A549 (cell line): ENCODE measurements at regions not wholly inside any gene's neighbourhood (a gene's known extent, or its start where the extent isn't known, plus 50 kb on each side); places are given as distances from the start of the nearest gene placed in this dataset.

ENCODE experiments used
- ATAC-seq, 2 experiments: fragments of 200-7000 bp in 1 of 2; fragments of >200 bp in 1 of 2; cut with Nextera tagmentation in 1 of 2; cut with Tn5 transposase in 1 of 2; 3 replicates each; pipeline versions ENCODE4 v1.8.0 to v1.9.1; 2018 to 2020; ENCODE audit warnings: mild to moderate bottlenecking in 1 of 2, moderate library complexity in 1 of 2
- CTCF ChIA-PET: fragments of 300-600 bp; sonication (Branson Sonifier 250); formaldehyde crosslinking; extraction: SDS; loops from one replicate; lab custom pipeline; 2021; ENCODE audit warnings: antibody characterized with exemption, inconsistent platforms; lab: Yijun Ruan, JAX
- POLR2A ChIA-PET: fragments of 350-600 bp; formaldehyde crosslinking; extraction: SDS; loops from one replicate; lab custom pipeline; 2021; ENCODE audit warnings: antibody characterized with exemption, inconsistent platforms; lab: Yijun Ruan, JAX
- DNase-seq, 2 experiments: peaks; one replicate each; pipeline versions ENCODE4 v3.0.0 to v3.0.0-alpha.2; 2011 to 2016; ENCODE audit warnings: low read depth in 1 of 2, low spot score in 1 of 2
- FAIRE-seq: peaks from 2 replicates; lab custom pipeline; 2011; peaks lifted over from hg19 to GRCh38; lab: Jason Lieb, UNC
- H3K27ac ChIP-seq, 2 experiments: fragments of >200 bp; sonication (Bioruptor Twin); formaldehyde crosslinking; 3 replicates each; pipeline ENCODE4 v1.5.1; 2016 to 2017
- H3K4me1 ChIP-seq: fragments of >200 bp; sonication (Bioruptor Twin); formaldehyde crosslinking; 3 replicates; pipeline ENCODE4 v1.6.1; 2016
- H3K4me2 ChIP-seq: fragments of >200 bp; sonication (Bioruptor Twin); formaldehyde crosslinking; 3 replicates; pipeline ENCODE4 v1.6.1; 2016
- H3K4me3 ChIP-seq: fragments of >200 bp; sonication (Bioruptor Twin); formaldehyde crosslinking; 3 replicates; pipeline ENCODE4 v1.5.1; 2016
- H3K9me3 ChIP-seq: fragments of >200 bp; sonication (Bioruptor Twin); formaldehyde crosslinking; 3 replicates; pipeline ENCODE4 v1.6.1; 2016
- CEBPB ChIP-seq, 2 experiments: fragments of >200 bp in 1 of 2; sonication (Bioruptor Twin) in 1 of 2; formaldehyde crosslinking in 1 of 2; IDR thresholded peaks; 2 replicates each; pipeline ENCODE4 v1.6.1; 2012 to 2016
- CHD4 ChIP-seq: fragments of 200-600 bp; sonication (generic); IDR thresholded peaks from 2 replicates; pipeline ENCODE4 v1.6.1; 2016; ENCODE audit warnings: antibody characterized with exemption, mild to moderate bottlenecking, borderline replicate concordance
- GATA3 ChIP-seq: IDR thresholded peaks from 2 replicates; pipeline ENCODE4 v1.6.1; 2012; ENCODE audit warnings: borderline replicate concordance
- HES2 ChIP-seq: fragments of >200 bp; sonication (Bioruptor Twin); formaldehyde crosslinking; IDR thresholded peaks from 2 replicates; pipeline ENCODE4 v1.6.1; 2016
- HEYL ChIP-seq: fragments of 250-450 bp; sonication (Bioruptor Pico); IDR thresholded peaks from 2 replicates; pipeline ENCODE4 v1.8.0; 2021; ENCODE audit warnings: mild to moderate bottlenecking, moderate library complexity
- HOXB13 ChIP-seq: fragments of 250-450 bp; sonication (Bioruptor Pico); IDR thresholded peaks from 2 replicates; pipeline ENCODE4 v1.5.0; 2020; ENCODE audit warnings: low read depth, mild to moderate bottlenecking, moderate library complexity
- JUNB ChIP-seq: fragments of >200 bp; sonication (Bioruptor Twin); formaldehyde crosslinking; IDR thresholded peaks from 2 replicates; pipeline ENCODE4 v1.6.1; 2016
- MAFK ChIP-seq: fragments of 450-650 bp; IDR thresholded peaks from 2 replicates; pipeline ENCODE4 v1.6.1; 2014; ENCODE audit not compliant: partially characterized antibody
- MYC ChIP-seq: IDR thresholded peaks from 2 replicates; pipeline ENCODE4 v1.6.1; 2012; ENCODE audit warnings: mild to moderate bottlenecking, inconsistent platforms, low read length, improper control_type of control experiment, borderline replicate concordance
- NPAS2 ChIP-seq: fragments of 250-450 bp; sonication (Bioruptor Pico); IDR thresholded peaks from 2 replicates; pipeline ENCODE4 v1.8.0; 2022; ENCODE audit warnings: mild to moderate bottlenecking, moderate library complexity, borderline replicate concordance
- NR3C1 ChIP-seq: fragments of >200 bp; sonication (Bioruptor Twin); formaldehyde crosslinking; IDR thresholded peaks from 3 replicates; pipeline ENCODE4 v1.6.1; 2017
- PBX3 ChIP-seq: IDR thresholded peaks from 2 replicates; pipeline ENCODE4 v1.6.1; 2012
- PHF8 ChIP-seq: fragments of 200-600 bp; sonication (generic); IDR thresholded peaks from 2 replicates; pipeline ENCODE4 v1.6.1; 2016; ENCODE audit warnings: low read depth, mild to moderate bottlenecking, antibody characterized with exemption, moderate library complexity, borderline replicate concordance
- POLR2A ChIP-seq: IDR thresholded peaks from 2 replicates; pipeline ENCODE4 v1.6.1; 2012; ENCODE audit warnings: mild to moderate bottlenecking, low read length
- RAD21 ChIP-seq, 2 experiments: fragments of >200 bp in 1 of 2; sonication (Bioruptor Twin) in 1 of 2; formaldehyde crosslinking in 1 of 2; IDR thresholded peaks in 1 of 2; conservative IDR thresholded peaks in 1 of 2; 2 replicates in 1 of 2; 3 replicates in 1 of 2; pipeline ENCODE4 v1.6.1; 2012 to 2018; ENCODE audit warnings: inconsistent platforms in 1 of 2
- RCOR1 ChIP-seq: fragments of 150-350 bp; IDR thresholded peaks from 2 replicates; pipeline ENCODE4 v1.6.1; 2014; ENCODE audit warnings: antibody characterized with exemption, low read length, low read depth
- SMC3 ChIP-seq: fragments of >200 bp; sonication (Bioruptor Twin); formaldehyde crosslinking; IDR thresholded peaks from 3 replicates; pipeline ENCODE4 v1.6.1; 2018; ENCODE audit warnings: inconsistent platforms
- TFCP2L1 ChIP-seq: fragments of 250-450 bp; sonication (Bioruptor Pico); IDR thresholded peaks from 2 replicates; pipeline ENCODE4 v1.5.0; 2021; ENCODE audit warnings: mild to moderate bottlenecking
- USF2 ChIP-seq: fragments of 450-650 bp; IDR thresholded peaks from 2 replicates; pipeline ENCODE4 v1.6.1; 2014; ENCODE audit warnings: antibody characterized with exemption
- ZC3H11A ChIP-seq: fragments of 450-650 bp; IDR thresholded peaks from 2 replicates; pipeline ENCODE4 v1.6.1; 2014; ENCODE audit warnings: antibody characterized with exemption, mild to moderate bottlenecking
- ZSCAN20 ChIP-seq: fragments of 250-450 bp; sonication (Bioruptor Pico); IDR thresholded peaks from 2 replicates; pipeline ENCODE4 v1.8.0; 2022; ENCODE audit warnings: mild to moderate bottlenecking, moderate library complexity
- WGBS: methylation state at CpG from one replicate; pipeline ENCODE4 v1.1.6; 2017; ENCODE audit errors: missing lambda C conversion rate; 5-methylcytosine and 5-hydroxymethylcytosine counted together
- TF ChIP-seq, protein P1 (sequence below): IDR thresholded peaks from 2 replicates; pipeline ENCODE4 v1.6.1; 2012; ENCODE audit warnings: low read depth, borderline replicate concordance

- no peak overlapping the region for H3K4me2 ChIP-seq
- no peak for FAIRE-seq
- H3K27ac ChIP-seq, result no peak overlapping the region
- ChIA-PET CTCF (no interaction called here), POLR2A (no interaction called here)
- 19% methylated on average over 7 of the region's 7 CpGs for WGBS
- no peak for TF ChIP-seq TFCP2L1 (CRISPR knock-in tag)
- no peak for TF ChIP-seq PBX3
- no peak for TF ChIP-seq CEBPB (IDR thresholded peaks at IDR 0.05)
- no peak for TF ChIP-seq HEYL (CRISPR knock-in tag)
- TF ChIP-seq SMC3, result no peak
- no peaks in the 10 kb centered on the region for H3K9me3 ChIP-seq
- no peaks in the 10 kb centered on the region for H3K4me1 ChIP-seq
- no peak for DNase-seq
- ATAC-seq, result no peak
- no peak overlapping the region for H3K4me3 ChIP-seq
These were observed 481.5 kb upstream of the RGMA start for GRCh38 chr15:93570527-93570926.

DNA sequence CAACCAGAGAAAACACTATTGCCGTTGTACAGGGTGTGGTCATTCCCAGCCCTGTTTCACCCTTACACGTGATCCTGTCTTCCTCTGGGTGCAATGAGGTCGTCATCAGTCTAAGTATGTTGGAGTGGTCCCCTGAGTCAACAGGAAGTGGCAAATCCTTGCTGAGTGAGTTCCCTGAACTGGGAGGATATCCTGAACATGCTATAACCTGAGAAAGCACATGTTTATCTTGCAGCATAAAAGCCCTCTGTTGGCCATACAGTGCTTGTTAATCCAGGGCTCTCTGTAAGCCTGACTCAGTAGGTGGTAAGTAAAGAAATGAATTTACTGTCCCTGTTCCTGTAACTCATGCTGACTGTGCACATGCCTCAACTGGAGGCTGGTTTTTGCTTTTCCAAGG is 477.8 kb upstream of the RGMA start:
- ChIA-PET CTCF (no interaction called here), POLR2A (no interaction called here)
- DNase-seq, result no peak
- Histone ChIP-seq H3K4me3 (no peak overlapping the region), H3K4me1 (no peaks in the 10 kb centered on the region), H3K9me3 (no peaks in the 10 kb centered on the region), H3K27ac (no peak overlapping the region), H3K4me2 (no peak overlapping the region)
- no peak for ATAC-seq
- 0% methylated on average over 3 of the region's 3 CpGs for WGBS
- FAIRE-seq, result no peak
- TF ChIP-seq CHD4 (no peak), MYC (no peak), RAD21 (conservative IDR thresholded peaks at IDR 0.05 in 1 of 2, IDR thresholded peaks at IDR 0.05 in 1 of 2) (no peak), HES2 (no peak), NR3C1 (no peak), JUNB (no peak)
- TF ChIP-seq, protein P1, sequence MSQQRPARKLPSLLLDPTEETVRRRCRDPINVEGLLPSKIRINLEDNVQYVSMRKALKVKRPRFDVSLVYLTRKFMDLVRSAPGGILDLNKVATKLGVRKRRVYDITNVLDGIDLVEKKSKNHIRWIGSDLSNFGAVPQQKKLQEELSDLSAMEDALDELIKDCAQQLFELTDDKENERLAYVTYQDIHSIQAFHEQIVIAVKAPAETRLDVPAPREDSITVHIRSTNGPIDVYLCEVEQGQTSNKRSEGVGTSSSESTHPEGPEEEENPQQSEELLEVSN, result no peak

GRCh38 chr15:93565201-93565600 is 476.2 kb upstream of the RGMA start:
- H3K4me1 ChIP-seq, result no peaks in the 10 kb centered on the region
- TF ChIP-seq CHD4 (no peak), POLR2A (no peak), HOXB13 (no peak), PHF8 (no peak), ZC3H11A (no peak), GATA3 (no peak), SMC3 (no peak), NPAS2 (CRISPR knock-in tag) (no peak), ZSCAN20 (no peak), USF2 (no peak)
- FAIRE-seq (no peak), ATAC-seq (no peak), DNase-seq (no peak)
- 28% methylated on average over 4 of the region's 4 CpGs for WGBS
- H3K9me3 ChIP-seq, result no peaks in the 10 kb centered on the region
- no peak overlapping the region for H3K4me3 ChIP-seq
- ChIA-PET POLR2A (no interaction called here), CTCF (interaction anchor here (1.0 kb wide), 1 partner anchor 9 kb away, joined by 3 read pairs; no protein-coding TSS in a partner anchor)
- H3K27ac ChIP-seq, result no peak overlapping the region
- H3K4me2 ChIP-seq, result no peak overlapping the region

DNA sequence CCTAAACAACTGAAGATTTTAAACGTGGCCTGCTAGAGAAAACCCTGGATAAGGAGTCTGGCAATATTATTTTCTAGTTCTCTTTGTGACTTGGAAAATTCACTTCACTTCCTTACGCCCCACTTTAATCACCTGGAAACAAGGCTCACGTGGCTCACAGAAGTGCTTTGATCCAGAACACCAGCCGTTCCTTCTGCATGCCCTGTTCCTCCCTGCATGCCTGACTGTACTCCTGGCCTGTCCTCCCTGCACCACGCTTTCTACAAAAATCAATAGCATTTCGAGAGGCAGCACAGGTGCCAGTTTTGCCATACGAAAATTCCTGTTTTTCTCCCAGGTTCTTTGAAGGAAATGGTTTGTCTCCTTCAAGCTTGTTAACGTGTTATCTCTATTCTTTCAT is 474.2 kb upstream of the RGMA start:
- ChIA-PET POLR2A (no interaction called here), CTCF (interaction anchor here (1.6 kb wide), 1 partner anchor 19 kb away, joined by 3 read pairs; no protein-coding TSS in a partner anchor)
- 5% methylated on average over 8 of the region's 8 CpGs for WGBS
- DNase-seq (no peak), FAIRE-seq (no peak), ATAC-seq (no peak)
- TF ChIP-seq MAFK (no peak), NPAS2 (CRISPR knock-in tag) (no peak), RCOR1 (no peak)
- Histone ChIP-seq H3K4me2 (no peak overlapping the region), H3K4me1 (no peaks in the 10 kb centered on the region), H3K4me3 (no peak overlapping the region), H3K27ac (no peak overlapping the region), H3K9me3 (no peaks in the 10 kb centered on the region)
